GM18861 (cell line): ENCODE measurements at regions not wholly inside any gene's neighbourhood (a gene's known extent, or its start where the extent isn't known, plus 50 kb on each side); places are given as distances from the start of the nearest gene placed in this dataset.
"Not testable (repeated sequence)": the region's sequence is repeated elsewhere in the genome, so short reads cannot be mapped to it uniquely, and the experiment has no call there.

Experiments used
- ATAC-seq: cut with Tn5 transposase; IDR thresholded peaks from one replicate; pipeline ENCODE4 v1.9.1; 2021; ENCODE audit not compliant: unreplicated experiment

- ATAC-seq, result no peak
Observed at GRCh38 chr9:1115370-1115769, 65.2 kb downstream of the DMRT2 start.

GRCh38 chr9:1117439-1117838 is 67.3 kb downstream of the DMRT2 start:
- ATAC-seq, result no peak

- no peak for ATAC-seq
Observed at GRCh38 chr9:1120500-1121165, 70.5 kb downstream of the DMRT2 start.

DNA sequence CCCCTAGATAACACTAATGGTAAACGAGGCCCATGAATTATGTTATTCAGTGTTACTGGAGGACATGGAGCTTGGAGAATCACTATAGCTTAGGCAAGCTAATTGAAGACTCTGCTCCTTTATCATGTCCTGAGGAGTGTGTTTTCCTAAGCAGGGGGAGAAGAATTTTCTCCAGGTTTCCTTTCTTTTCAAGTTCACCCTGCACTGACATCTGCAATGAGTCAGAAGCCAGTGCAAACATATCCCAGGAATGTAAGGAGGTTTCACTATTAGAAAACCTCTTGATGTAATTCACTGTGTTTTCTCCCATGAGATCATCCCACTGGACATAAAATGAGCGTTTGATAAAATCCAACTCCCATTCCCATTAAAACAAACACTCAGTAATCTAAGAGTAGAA is 75.6 kb downstream of the DMRT2 start:
- no peak for ATAC-seq

- ATAC-seq, result no peak
Observed at GRCh38 chr9:1128046-1128445, 77.9 kb downstream of the DMRT2 start.

- ATAC-seq, result no peak
Observed at GRCh38 chr9:1129382-1129781, 79.2 kb downstream of the DMRT2 start.

- no peak for ATAC-seq
Observed at GRCh38 chr9:1140057-1140456, 89.9 kb downstream of the DMRT2 start.

GRCh38 chr9:1151691-1152090 is 101.5 kb downstream of the DMRT2 start:
- no peak for ATAC-seq

DNA sequence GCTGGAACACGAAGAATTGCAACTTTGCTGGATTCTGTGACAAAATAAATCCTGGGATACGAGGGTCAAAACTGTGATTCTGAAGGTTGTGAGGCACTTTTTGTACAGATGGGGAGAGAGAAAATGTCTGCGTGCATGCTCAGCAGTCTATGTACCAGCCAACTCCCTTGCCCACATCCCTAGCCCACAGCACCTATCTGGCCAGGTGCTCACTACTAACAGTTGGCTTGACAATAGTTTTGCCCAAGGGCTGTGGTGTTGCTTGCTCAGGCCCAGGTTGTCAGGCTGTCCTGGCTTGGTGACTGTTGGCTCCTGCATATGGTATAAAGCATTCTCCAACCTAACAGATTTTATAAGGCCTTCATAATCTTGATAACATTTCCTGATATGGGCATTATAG is 102.0 kb downstream of the DMRT2 start:
- ATAC-seq, result no peak

GRCh38 chr9:1154739-1155138 is 104.6 kb downstream of the DMRT2 start:
- no peak for ATAC-seq

GRCh38 chr9:1155602-1156001 is 105.4 kb downstream of the DMRT2 start:
- no peak for ATAC-seq

GRCh38 chr9:1156794-1157550 is 106.8 kb downstream of the DMRT2 start:
- ATAC-seq, result no peak

GRCh38 chr9:1157836-1158235 is 107.7 kb downstream of the DMRT2 start:
- ATAC-seq, result no peak

DNA sequence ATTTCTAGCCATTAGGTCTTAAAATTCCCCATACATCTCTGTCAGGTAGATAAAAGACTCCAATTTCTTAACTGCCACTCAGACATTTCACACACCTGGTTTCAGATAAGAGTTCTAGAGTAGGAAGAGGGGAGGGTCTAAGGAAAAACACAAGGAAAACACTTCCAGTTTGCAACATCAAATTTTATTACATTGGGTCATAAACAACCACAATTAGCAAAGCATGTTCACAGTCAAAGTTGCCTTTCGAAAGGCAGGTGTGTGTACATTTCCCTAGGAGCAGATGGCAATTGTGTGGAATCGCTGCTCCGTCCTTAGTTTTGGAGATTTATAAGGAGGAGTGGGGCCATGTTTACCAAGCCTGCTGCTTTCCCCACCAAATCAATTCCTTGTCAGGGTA is 120.8 kb downstream of the DMRT2 start:
- no peak for ATAC-seq

- ATAC-seq, result no peak
Observed at GRCh38 chr9:1171546-1171945, 121.4 kb downstream of the DMRT2 start.

DNA sequence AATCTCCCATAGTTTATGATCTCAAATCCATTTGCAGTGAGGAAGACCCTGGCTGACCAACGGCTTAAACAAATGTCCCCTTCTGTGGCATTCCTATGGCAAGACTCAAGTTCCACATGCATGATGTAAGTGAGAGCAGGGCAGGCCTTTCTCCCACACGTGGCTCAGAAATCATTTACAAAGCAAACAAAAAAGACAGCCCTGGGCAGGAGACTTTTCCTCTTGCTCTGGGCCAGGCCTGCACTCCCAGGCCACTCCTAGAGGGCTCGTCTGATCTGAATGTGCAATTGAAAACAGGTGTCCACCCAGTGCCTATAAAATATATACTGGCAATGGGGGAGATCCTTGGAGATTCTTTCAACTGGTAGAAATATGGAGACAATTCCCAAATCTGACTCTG is 123.1 kb downstream of the DMRT2 start:
- ATAC-seq, result no peak

DNA sequence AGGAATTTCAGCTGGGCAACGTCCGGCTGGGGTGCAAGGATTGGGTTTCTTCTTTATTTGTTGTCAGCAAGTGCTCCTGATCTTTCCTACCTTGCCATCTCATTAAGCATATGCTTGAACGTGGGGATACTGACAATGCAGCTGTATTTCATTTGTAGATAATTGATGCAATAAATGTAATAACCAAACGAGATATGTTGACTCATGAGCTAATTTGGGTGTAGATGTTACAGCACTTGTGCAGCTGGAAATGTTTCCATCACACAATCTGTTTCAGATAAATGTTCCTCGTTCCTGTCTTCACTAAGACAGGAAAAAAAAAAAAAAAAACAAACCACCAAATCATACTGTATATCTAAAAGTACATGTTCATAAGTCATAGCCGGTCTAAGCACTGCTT is 123.8 kb downstream of the DMRT2 start:
- no peak for ATAC-seq

DNA sequence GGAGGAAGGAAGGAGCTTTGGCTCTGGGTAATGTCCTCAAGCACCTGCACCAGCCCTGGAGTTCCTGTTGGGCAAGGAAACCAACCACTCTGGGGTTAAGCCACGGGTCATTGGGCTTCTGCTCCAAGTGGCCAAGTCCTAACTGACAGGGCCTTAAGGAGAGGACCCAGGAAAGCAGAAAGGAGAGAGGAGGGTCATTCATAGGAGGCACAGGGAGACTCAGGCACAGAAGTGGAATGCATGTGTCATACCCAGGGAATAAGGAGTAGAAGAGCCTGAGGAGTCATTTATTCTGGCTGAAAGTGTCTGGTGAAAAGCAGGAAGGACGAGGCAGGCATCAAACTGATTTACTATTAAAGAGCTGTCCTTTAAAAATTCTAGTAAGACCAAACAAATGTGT is 129.2 kb downstream of the DMRT2 start:
- ATAC-seq, result no peak

DNA sequence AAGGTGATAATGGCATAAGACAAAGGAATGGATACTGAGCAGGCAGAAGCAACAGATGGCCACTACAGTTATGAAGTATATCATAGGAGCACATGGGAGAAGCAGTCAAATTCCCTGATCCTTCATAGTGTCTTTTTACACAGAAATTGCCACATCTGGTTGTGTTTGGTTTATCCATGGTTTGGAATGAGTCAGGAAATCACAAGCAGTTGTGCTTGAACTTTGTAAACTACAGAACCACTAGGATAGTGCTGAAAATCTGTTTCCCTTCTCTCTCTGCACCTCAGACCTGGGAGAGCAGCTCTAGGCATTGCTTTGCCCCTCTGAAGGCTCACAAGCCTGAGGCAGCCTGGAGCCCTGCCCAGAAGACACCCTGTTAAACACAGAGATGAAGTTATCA is 134.0 kb downstream of the DMRT2 start:
- no peak for ATAC-seq

DNA sequence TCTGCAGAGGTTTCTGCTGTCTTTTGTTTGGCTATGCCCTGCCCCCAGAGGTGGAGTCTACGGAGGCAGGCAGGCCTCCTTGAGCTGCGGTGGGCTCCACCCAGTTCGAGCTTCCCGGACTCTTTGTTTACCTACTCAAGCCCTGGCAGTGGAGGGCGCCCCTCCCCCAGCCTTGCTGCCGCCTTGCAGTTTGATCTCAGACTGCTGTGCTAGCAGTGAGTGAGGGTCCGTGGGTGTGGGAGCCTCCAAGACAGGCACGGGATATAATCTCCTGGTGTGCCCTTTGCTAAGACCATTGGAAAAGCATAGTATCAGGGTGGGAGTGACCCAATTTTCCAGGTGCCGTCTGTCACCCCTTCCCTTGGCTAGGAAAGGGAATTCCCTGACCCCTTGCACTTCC is 137.0 kb downstream of the DMRT2 start:
- ATAC-seq, result not testable (repeated sequence)

DNA sequence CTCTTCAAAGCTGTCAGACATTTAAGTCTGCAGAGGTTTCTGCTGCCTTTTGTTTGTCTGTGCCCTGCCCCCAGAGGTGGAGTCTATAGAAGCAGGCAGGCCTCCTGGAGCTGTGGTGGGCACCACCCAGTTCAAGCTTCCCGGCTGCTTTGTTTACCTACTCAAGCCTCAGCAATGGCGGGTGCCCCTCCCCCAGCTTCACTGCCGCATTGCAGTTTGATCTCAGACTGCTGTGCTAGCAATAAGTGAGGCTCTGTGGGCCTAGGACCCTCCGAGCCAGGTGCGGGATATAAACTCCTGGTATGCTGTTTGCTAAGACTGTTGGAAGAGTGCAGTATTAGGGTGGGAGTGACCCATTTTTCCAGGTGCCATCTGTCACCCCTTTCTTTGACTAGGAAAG is 145.5 kb downstream of the DMRT2 start:
- not testable (repeated sequence) for ATAC-seq

- no peak for ATAC-seq
Observed at GRCh38 chr9:1198085-1198484, 147.9 kb downstream of the DMRT2 start.

- ATAC-seq, result no peak
Observed at GRCh38 chr9:1200847-1201251, 150.7 kb downstream of the DMRT2 start.
